KMS-11 (cell line): ENCODE measurements at regions not wholly inside any gene's neighbourhood (a gene's known extent, or its start where the extent isn't known, plus 50 kb on each side); places are given as distances from the start of the nearest gene placed in this dataset.

Experiments used
- H2AFZ ChIP-seq: fragments of 200-600 bp; sonication (generic); 2 replicates; pipeline ENCODE4 v1.6.1; 2016; ENCODE audit warnings: antibody characterized with exemption, mixed run types, low read depth
- H3K27ac ChIP-seq: fragments of 200-600 bp; sonication (generic); 2 replicates; pipeline ENCODE4 v1.6.1; 2016; ENCODE audit warnings: mild to moderate bottlenecking, mixed run types
- H3K27me3 ChIP-seq: fragments of 200-600 bp; sonication (generic); 2 replicates; pipeline ENCODE4 v1.6.1; 2017; ENCODE audit warnings: mild to moderate bottlenecking, low read depth, mixed run types, moderate library complexity; ENCODE audit not compliant: insufficient read depth
- H3K36me3 ChIP-seq: fragments of 200-600 bp; sonication (generic); 2 replicates; pipeline ENCODE4 v1.6.1; 2017; ENCODE audit warnings: mild to moderate bottlenecking, mixed run types; ENCODE audit not compliant: insufficient read depth
- H3K4me1 ChIP-seq: fragments of 200-600 bp; sonication (generic); 2 replicates; pipeline ENCODE4 v1.6.1; 2016; ENCODE audit warnings: mild to moderate bottlenecking, low read depth, mixed run types; ENCODE audit not compliant: poor library complexity, severe bottlenecking
- H3K4me2 ChIP-seq: fragments of 200-600 bp; sonication (generic); 2 replicates; pipeline ENCODE4 v1.7.0; 2016; ENCODE audit warnings: mild to moderate bottlenecking, mixed run types
- H3K4me3 ChIP-seq: fragments of 200-600 bp; sonication (generic); IDR thresholded peaks from 2 replicates; pipeline ENCODE4 v1.6.1; 2017; ENCODE audit warnings: low read depth, low read length, mixed read lengths; ENCODE audit not compliant: insufficient read depth
- H3K79me2 ChIP-seq: fragments of 200-600 bp; sonication (generic); 2 replicates; pipeline ENCODE4 v1.6.1; 2016; ENCODE audit warnings: low read depth, mixed run types; ENCODE audit not compliant: insufficient read depth
- H3K9ac ChIP-seq: fragments of 200-600 bp; sonication (generic); 2 replicates; pipeline ENCODE4 v1.6.1; 2016; ENCODE audit warnings: mild to moderate bottlenecking, mixed run types
- H4K20me1 ChIP-seq: fragments of 200-600 bp; sonication (generic); 2 replicates; pipeline ENCODE4 v1.6.1; 2016; ENCODE audit warnings: mild to moderate bottlenecking, mixed run types; ENCODE audit not compliant: insufficient read depth
- CTCF ChIP-seq: fragments of 200-600 bp; sonication (generic); conservative IDR thresholded peaks from 2 replicates; pipeline ENCODE4 v1.6.1; 2017; ENCODE audit warnings: low read depth, mild to moderate bottlenecking, antibody characterized with exemption, low read length, moderate library complexity, mixed read lengths

GRCh38 chr21:19969156-19969555 lies 1029.1 kb upstream of the NCAM2 start:
- H3K4me3 ChIP-seq, result no peak overlapping the region
- no peaks in the 10 kb centered on the region for H3K27me3 ChIP-seq
- no peak overlapping the region for H3K4me2 ChIP-seq
- H3K27ac ChIP-seq, result no peak overlapping the region
- TF ChIP-seq CTCF, result no peak
- no peaks in the 10 kb centered on the region for H3K4me1 ChIP-seq
- no peaks in the 10 kb centered on the region; the same call in 1 of the 2 replicates for H3K36me3 ChIP-seq
- no peaks in the 10 kb centered on the region for H3K79me2 ChIP-seq
- H2AFZ ChIP-seq, result no peak overlapping the region
- no peak overlapping the region for H3K9ac ChIP-seq
- no peaks in the 10 kb centered on the region for H4K20me1 ChIP-seq

- Histone ChIP-seq H4K20me1 (no peaks in the 10 kb centered on the region), H3K4me3 (no peak overlapping the region), H3K4me1 (no peaks in the 10 kb centered on the region), H3K27me3 (no peaks in the 10 kb centered on the region), H3K79me2 (no peaks in the 10 kb centered on the region), H3K4me2 (no peak overlapping the region), H3K36me3 (no peaks in the 10 kb centered on the region), H3K9ac (no peak overlapping the region), H3K27ac (no peak overlapping the region), H2AFZ (no peak overlapping the region)
- TF ChIP-seq CTCF, result no peak
Observed at GRCh38 chr21:19981938-19982337, 1016.3 kb upstream of the NCAM2 start.

GRCh38 chr21:19986396-19986795 lies 1011.8 kb upstream of the NCAM2 start:
- no peak for TF ChIP-seq CTCF
- no peak overlapping the region for H2AFZ ChIP-seq

GRCh38 chr21:19987671-19988070 lies 1010.5 kb upstream of the NCAM2 start:
- no peak overlapping the region for H3K9ac ChIP-seq
- H3K4me3 ChIP-seq, result no peak overlapping the region
- H3K36me3 ChIP-seq, result no peaks in the 10 kb centered on the region
- H4K20me1 ChIP-seq, result no peaks in the 10 kb centered on the region
- H2AFZ ChIP-seq, result no peak overlapping the region
- H3K79me2 ChIP-seq, result no peaks in the 10 kb centered on the region
- no peak overlapping the region for H3K27ac ChIP-seq
- H3K4me1 ChIP-seq, result no peaks in the 10 kb centered on the region
- no peak overlapping the region for H3K4me2 ChIP-seq
- no peaks in the 10 kb centered on the region for H3K27me3 ChIP-seq
- no peak for TF ChIP-seq CTCF

More at GRCh38 chr21:19986396-19986795, 1011.8 kb upstream of the NCAM2 start:
- Histone ChIP-seq H3K36me3 (no peaks in the 10 kb centered on the region), H3K79me2 (no peaks in the 10 kb centered on the region), H3K4me2 (no peak overlapping the region), H3K27ac (no peak overlapping the region), H3K27me3 (no peaks in the 10 kb centered on the region), H4K20me1 (no peaks in the 10 kb centered on the region), H3K4me1 (no peaks in the 10 kb centered on the region), H3K9ac (no peak overlapping the region), H3K4me3 (no peak overlapping the region)
